Activated CD4-positive, alpha-beta T cell treated with anti-CD3 and anti-CD28 coated beads for 24 hours (primary cell): ENCODE measurements at regions not wholly inside any gene's neighbourhood (a gene's known extent, or its start where the extent isn't known, plus 50 kb on each side); places are given as distances from the start of the nearest gene placed in this dataset.
"Not testable (repeated sequence)": the region's sequence is repeated elsewhere in the genome, so short reads cannot be mapped to it uniquely, and the experiment has no call there.

Source experiments
- DNase-seq, 2 donors: peaks; one replicate each; pipeline ENCODE4 v3.0.0-alpha.2; 2020; ENCODE audit warnings: low read depth in 2 of 2

- peak in 1 of 2 donors; percentile 55 for DNase-seq
Observed at GRCh38 chr13:24995225-24995804, 100.6 kb upstream of the PABPC3 start.

DNA sequence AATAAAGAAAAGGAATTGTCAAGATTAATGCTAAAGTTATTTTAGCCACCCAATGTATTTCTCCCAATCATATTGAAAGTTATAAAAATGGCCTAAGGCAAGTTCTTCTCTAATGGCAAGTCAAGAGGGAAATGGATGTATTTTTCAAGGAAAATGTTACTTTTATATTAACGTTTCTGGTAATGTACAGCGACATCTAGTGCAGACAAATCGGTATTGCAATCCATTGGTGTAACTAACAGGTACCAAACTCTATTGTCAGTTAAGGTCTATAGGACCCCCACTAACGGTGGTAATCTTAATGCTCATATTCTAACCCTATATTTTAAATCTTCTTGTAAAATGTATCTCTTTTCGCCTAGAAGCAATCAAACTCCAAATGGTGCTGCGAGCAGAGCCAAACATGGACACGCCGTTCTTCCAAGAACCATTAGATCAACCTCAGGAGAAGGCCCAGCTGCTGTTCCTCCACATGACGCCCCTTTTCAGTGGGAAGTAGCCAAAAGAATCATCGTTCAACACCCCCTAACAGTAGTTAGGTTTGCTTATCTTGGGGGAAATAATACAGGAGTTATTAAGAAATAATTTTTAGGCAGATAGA, 98.5 kb upstream of the PABPC3 start:
- no peak for DNase-seq

GRCh38 chr13:24998433-24998832, 97.5 kb upstream of the PABPC3 start:
- no peak for DNase-seq

DNA sequence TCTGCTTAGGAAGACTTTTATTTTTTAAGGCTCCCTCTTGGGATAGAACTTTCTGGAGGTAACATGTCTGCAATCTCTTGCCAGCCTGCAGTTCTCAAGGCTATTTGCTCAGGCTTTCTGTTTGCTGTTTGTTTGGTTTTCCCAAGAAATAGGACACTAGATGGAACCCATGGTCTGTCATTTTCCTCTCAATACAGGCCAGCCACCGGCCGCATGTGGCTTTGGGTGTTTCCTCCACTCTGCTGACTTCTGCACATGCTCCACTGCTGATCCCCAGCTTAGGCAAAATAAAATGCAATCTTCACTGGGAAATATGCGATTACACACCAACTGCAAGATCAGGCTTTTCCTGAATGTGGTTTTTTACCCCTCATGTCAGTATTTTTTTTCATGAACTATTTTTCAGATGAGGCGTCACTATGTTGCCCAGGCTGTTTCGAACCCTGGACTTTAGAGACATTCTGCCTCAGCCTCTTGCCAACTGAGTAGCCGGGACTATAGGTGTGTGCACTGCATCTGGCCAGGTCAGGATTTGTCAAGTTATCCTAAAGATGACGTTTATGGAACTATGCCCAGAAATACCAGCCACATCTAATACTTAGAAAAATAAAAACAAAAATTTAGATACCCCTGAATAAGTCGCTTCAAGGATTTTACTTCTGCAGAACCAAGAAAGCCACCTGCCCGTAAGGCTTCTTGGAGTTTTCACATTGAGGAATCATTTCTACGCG, 94.3 kb upstream of the PABPC3 start:
- no peak for DNase-seq

DNA sequence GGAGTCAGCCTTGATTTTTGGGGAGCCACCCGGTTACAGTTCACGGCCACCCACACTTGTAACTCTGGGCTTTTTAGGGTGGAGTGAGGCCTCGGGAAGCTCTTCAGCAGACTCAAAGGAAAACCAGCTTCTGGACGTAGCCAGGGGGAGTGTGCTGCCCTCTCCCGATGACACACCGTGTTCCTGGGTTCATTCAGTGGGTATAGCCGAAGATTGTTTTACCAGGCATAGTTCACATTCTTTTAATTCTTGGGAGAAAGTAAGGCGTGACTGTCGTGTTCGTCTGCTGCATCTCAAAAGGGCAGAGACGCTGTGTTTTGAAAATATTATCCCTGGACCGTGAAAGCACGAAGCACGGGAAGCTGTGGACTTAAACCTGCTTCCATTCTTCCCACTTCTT, 93.6 kb upstream of the PABPC3 start:
- DNase-seq, result not testable (repeated sequence)

DNA sequence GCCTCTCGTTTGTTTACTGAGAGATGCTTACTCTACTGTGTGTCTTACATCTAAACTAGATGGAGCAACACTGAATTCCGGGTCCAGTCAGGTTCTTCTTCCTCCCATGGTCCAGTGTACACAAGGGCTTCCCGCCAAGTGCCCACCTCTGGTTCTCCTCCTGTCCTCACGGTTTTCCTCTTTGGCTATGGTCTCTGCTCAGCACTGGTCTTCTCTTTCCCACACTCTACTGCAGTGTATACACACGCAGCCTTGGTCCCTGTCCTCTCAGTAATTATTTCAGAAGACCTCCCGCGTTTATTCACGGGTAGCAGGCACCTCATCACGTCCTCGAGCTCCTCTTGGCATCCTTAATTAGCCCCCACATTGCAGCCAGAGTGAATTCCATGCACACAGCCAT, 91.4 kb upstream of the PABPC3 start:
- not testable (repeated sequence) for DNase-seq

- DNase-seq, result not testable (repeated sequence)
Observed at GRCh38 chr13:25005050-25005497, 90.9 kb upstream of the PABPC3 start.

GRCh38 chr13:25007389-25007788, 88.5 kb upstream of the PABPC3 start:
- not testable (repeated sequence) for DNase-seq

GRCh38 chr13:25014398-25014973, 81.5 kb upstream of the PABPC3 start:
- DNase-seq, result not testable (repeated sequence)

GRCh38 chr13:25017176-25017575, 78.8 kb upstream of the PABPC3 start:
- DNase-seq, result not testable (repeated sequence)

DNA sequence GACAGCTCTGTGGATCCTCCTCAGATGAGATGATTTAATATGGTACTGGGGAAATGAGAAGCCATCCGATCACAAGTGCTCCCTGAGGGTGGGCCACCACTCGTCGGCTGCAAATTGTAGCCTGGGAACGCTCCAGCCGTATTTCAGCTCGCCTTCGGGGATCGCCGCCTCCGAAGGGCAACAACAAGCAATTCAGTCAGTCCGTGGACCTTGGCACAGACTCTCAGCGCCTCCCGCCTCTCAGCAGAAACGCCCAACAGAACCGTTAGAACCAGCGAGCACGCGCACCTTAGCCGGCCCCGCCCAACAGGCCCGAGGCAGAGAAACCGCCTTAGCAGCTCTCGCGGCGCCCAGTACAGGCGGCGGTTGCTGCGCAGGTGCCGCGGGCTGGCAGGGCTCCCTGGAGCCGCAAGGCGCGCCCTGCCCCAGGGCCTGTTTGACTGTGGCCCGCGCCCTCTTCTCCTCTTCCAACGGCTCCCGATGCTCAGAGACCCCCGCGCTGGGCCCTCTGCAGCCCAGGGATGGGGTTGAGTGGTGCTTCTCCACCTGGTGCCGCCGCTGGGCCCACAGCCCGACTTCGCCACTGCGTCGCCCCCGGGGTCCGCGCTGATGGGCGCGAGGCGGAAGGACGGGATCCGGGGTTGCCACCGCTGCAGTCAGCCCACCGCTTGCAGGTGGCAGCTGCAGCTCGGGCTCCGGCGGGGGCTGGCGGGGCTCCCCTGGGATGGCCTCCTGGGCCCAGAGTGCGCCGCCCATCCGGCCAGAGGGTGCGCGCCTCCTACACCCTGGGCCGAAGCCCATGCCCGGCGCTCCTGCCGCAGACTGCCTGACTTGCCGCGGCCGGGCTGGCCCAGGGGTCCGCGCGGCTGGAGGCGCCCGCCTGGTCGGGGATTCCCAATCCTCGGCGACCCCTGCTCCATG, 77.9 kb upstream of the PABPC3 start:
- DNase-seq, result peak in 1 of 2 donors; percentile 48

- no peak for DNase-seq
Observed at GRCh38 chr13:25018729-25019115, 77.2 kb upstream of the PABPC3 start.

DNA sequence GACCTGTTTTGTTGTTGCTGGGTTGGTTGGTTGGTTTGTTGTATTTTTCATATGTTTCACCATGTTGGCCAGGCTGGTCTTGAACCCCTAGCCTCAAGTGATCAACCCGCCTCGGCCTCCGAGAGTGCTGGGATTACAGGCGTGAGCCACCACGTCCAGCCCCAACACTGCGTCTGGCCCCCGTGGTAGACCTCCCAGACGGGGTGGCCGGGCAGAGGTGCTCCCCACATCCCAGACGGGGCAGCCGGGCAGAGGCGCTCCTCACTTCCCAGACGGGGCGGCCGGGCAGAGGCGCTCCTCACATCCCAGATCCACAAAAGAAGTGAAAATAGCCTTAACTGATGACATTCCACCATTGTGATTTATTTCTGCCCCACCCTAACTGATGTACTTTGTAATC, 76.2 kb upstream of the PABPC3 start:
- not testable (repeated sequence) for DNase-seq

DNA sequence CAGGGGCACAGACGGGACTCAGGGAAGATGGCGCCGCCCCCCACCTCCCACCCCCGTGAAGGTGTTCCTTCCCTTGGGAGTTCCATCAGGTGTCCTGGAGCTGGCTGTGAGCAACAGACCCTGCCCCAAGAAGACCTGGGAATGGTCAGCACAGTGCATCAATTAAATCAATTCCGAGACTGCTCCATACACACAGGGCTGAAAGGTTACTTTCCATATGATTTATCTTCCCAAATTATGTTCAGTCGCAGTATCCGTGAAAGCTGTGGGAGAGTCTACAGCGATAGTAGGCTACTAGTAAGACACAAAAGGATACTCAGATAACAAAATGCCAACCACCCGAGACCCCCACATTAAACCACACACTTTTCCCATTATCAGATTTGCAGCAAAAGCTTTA, 71.8 kb upstream of the PABPC3 start:
- no peak for DNase-seq

DNA sequence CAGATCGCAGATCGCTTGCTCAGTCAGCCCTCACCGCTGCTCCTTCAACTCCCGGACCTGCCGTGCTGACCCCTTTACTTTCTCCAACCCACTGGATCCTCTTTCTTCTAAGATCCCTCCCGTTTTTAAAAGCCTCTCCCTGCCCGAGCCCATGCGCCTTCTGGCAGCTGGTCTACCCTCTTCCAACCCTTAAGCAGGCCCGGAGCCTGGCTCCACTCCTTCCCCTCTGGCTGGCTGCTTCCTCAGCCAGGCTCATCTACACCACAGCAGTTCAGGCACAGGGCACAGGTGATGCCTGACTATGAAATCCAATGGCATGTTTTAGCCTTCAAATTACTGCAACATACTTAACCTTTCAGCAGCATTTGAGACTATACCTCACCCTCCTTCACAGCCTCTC, 63.8 kb upstream of the PABPC3 start:
- DNase-seq, result no peak

DNA sequence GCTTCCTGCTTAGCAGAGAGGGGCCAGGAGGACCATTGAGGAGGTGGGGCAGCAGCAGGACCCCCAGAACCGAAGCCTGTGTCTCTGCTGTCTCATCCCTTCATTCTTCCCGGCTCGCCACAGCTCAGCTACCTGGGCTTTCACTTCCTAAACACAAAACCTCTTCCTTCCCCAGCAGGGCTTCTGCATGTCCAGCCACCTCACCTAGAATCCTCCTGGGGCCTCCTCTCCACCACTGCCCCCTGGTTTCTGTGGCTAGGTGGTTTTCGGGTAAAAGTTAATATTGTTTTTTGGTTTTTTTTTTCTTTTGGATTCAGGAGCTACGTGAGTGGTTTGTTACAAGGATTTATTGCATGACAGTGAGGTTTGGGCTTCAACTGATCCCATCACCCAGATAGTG, 61.8 kb upstream of the PABPC3 start:
- DNase-seq, result no peak

- DNase-seq, result peak in 1 of 2 donors; percentile 22
Observed at GRCh38 chr13:25037057-25037813, 58.7 kb upstream of the PABPC3 start.

DNA sequence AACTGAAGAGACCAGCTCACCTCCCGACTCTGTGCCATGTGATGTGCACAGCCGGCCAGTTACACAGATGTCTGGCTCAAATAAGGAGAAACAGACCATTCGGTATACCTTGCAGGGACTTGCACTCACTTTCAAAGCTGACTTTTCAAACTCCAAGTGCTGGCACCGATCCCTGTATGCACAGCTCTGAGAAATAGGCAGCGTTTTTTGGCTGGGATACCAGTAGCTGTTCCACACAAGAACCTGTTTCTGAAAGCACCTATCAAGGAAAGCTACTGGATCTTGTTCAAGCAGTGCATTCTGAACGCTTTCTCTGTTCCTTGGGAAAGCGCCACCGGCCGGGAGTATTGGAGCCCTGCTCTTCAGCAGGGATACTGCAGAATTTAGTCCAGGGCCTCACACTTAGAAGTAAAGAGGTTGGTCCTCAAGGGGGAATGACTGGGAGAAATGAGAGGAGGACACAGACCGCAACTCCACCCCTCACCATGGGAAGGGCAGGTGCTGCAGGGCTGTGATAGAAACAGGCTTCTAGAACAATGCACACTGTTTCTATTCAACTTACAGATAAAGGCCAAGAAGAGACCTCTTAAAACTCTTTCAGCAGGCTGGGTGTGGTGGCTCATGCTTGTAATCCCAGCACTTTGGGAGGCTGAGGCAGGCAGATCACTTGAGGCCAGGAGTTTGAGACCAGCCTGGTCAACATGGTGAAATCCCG, 53.6 kb upstream of the PABPC3 start:
- DNase-seq, result no peak

DNA sequence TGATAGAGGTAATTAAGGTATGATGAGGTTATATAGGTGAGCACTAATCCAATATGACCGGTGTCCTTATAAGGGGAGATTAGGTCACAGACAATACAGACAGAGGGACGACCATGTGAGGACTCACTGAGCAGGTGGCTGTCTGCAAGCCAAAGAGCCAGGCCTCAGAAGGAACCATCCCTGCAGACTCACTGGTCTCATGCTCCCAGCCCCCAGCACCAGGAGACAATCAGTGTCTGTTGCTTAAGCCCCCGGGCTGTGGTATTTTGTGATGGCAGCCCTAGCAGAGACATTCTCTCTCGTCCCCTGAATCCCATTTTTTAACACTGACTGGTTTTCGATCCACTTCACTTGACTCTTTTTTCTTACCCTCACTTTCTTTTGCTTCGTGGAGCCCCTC, 51.9 kb upstream of the PABPC3 start:
- DNase-seq, result no peak
